ENCODE measurements at regions not wholly inside any gene's neighbourhood (a gene's known extent, or its start where the extent isn't known, plus 50 kb on each side); places are given as distances from the start of the nearest gene placed in this dataset.

DNA sequence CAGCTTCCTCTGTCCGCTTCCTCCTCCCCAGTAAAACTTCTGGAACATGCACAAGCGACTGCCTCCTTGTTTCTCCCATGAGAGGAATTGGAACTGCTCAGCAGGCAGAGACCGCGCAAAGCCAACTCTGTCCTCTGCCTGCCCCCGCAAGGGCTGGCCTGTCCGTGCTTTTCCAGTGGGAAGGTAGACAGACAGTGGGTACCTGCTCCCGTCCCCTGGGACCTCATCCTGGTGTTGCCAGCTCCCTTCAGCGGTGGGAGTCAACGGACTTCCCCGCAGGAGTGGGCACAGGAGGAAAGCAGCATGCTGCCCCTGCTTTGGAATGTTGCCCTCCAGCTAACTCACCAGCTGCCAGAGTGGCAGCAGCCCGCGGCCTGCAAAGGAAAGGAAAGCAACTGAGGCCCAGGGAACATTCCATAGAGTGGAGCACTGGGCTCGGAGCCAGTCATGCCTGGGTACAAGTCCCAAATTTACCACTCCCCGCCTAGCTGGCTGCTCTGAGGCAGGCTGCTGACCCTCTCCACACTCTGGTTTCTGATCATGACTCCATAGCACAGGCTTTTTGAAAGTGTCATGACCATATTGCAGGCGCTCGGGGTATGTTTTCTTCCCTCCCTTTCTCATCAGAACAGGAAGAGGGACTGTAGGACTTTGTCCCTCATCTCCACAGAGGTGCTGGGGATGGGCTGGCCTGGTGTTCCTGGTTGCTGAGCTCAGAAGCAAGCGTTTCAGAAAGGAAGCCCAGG is 89.2 kb upstream of the CLMN start:
- no peak overlapping the region for H3K9ac ChIP-seq (ENCODE audit: low read length)
- no peaks in the 10 kb centered on the region for H3K36me3 ChIP-seq (ENCODE audit: insufficient read depth, low read length)
- no peaks in the 10 kb centered on the region for H3K9me3 ChIP-seq (ENCODE audit: low read length)
- H3K27ac ChIP-seq (ENCODE audit: low read depth, low read length), result peak overlapping the region; percentile 40
- no peaks in the 10 kb centered on the region for H3K27me3 ChIP-seq (ENCODE audit: control insufficient read depth in 1 of 2, insufficient read depth in 2 of 2, low read length in 2 of 2)
- H3K4me3 ChIP-seq (ENCODE audit: low read depth in 1 of 2, low read length in 2 of 2), result no peak overlapping the region
- H3K4me1 ChIP-seq (ENCODE audit: insufficient read depth, low read length), result peaks cover 23% of the 10 kb centered on the region

DNA sequence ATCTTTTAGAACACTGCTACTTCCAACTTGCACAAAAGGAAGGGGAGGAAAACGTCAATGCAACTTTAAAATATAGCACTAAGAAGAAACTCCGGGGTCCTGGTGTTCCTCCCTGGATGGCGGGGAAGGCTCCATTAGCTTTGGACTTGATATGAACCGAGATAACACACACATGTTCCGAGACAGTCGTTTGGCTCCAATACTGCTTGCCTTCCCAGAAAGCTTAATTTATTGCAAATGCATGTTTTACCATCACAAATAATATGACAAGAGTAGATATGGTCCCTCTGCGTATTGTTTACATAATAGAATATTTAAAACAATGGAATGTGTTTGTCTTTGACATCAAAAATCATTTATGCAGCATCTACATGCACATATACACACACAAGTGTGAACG is 87.6 kb upstream of the CLMN start:
- no peak overlapping the region for H3K27ac ChIP-seq (ENCODE audit: low read depth, low read length)
- H3K4me3 ChIP-seq (ENCODE audit: low read depth in 1 of 2, low read length in 2 of 2), result no peak overlapping the region
- no peaks in the 10 kb centered on the region for H3K36me3 ChIP-seq (ENCODE audit: insufficient read depth, low read length)
- H3K4me1 ChIP-seq (ENCODE audit: insufficient read depth, low read length), result peaks cover 23% of the 10 kb centered on the region
- no peak overlapping the region for H3K9ac ChIP-seq (ENCODE audit: low read length)
- H3K27me3 ChIP-seq (ENCODE audit: control insufficient read depth in 1 of 2, insufficient read depth in 2 of 2, low read length in 2 of 2), result no peaks in the 10 kb centered on the region
- no peaks in the 10 kb centered on the region for H3K9me3 ChIP-seq (ENCODE audit: low read length)

DNA sequence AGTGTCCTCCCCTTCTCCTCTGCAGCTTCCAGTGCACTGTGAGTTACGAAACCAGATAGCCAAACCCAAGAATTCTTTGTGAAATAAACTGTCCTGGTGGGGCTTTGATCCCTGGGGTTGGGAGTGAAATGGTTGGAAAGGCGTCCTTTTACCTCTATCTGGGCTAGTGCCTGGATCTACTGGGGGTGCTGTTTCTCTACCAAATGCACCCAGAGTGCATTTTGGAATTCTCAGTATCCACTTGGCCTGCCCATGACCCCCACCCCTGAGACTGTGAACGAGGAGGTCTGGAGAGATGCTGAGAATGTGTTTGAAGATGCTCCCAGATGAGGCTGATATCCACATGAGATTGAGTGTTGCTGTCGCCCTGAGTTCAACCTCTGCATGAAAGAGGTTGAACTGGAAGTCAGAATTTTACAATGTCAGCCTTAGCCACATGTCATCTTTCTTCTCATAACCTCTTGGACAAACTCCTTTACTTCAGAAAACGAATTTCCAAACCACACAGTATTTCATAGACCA is 87.1 kb upstream of the CLMN start:
- Histone ChIP-seq H3K36me3 (ENCODE audit: insufficient read depth, low read length) (no peaks in the 10 kb centered on the region), H3K4me3 (ENCODE audit: low read depth in 1 of 2, low read length in 2 of 2) (no peak overlapping the region), H3K27ac (ENCODE audit: low read depth, low read length) (no peak overlapping the region), H3K27me3 (ENCODE audit: control insufficient read depth in 1 of 2, insufficient read depth in 2 of 2, low read length in 2 of 2) (no peaks in the 10 kb centered on the region), H3K9me3 (ENCODE audit: low read length) (no peaks in the 10 kb centered on the region), H3K9ac (ENCODE audit: low read length) (no peak overlapping the region), H3K4me1 (ENCODE audit: insufficient read depth, low read length) (peaks cover 23% of the 10 kb centered on the region)

DNA sequence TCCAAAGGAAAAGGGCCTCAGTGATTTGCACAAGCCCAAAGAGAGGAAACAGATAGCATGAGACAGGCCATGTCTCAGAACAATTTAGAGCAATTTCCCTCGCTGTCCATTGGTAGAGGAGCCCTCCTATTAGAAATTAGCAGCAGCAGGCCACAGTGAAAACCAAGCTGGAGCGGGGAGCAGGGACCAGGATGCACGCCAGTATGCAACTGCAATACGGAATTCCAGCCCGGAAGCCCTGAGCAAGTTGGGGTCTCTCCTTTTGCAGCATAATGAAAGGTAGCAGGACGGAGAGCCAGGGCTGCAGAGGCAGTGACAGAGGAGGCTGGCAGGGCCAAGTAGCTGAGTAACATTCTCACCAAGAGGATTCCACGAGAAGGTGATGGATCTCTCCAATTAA is 84.9 kb upstream of the CLMN start:
- H3K9ac ChIP-seq (ENCODE audit: low read length), result no peak overlapping the region
- H3K9me3 ChIP-seq (ENCODE audit: low read length), result no peaks in the 10 kb centered on the region
- no peak overlapping the region for H3K4me3 ChIP-seq (ENCODE audit: low read depth in 1 of 2, low read length in 2 of 2)
- H3K36me3 ChIP-seq (ENCODE audit: insufficient read depth, low read length), result no peaks in the 10 kb centered on the region
- no peaks in the 10 kb centered on the region for H3K27me3 ChIP-seq (ENCODE audit: control insufficient read depth in 1 of 2, insufficient read depth in 2 of 2, low read length in 2 of 2)
- no peak overlapping the region for H3K27ac ChIP-seq (ENCODE audit: low read depth, low read length)
- H3K4me1 ChIP-seq (ENCODE audit: insufficient read depth, low read length), result peaks cover 22% of the 10 kb centered on the region

DNA sequence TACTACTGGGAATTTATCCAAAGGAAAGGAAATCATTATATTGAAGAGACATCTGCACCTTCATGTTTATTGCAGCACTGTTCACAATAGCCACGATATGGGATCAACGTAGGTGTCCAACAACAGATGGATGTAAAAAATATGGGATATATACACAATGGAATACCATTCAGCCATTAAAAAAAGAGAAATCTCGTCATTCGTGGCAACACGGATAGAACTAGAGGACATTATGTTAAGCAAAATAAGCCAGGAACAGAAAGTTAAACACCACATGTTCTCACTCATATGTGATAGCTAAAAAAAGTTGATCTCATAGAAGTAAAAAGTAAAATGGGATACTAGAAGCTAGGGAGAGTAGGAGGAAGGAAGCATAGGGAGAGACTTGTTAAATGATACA is 82.9 kb upstream of the CLMN start:
- Histone ChIP-seq H3K9me3 (ENCODE audit: low read length) (no peaks in the 10 kb centered on the region), H3K4me1 (ENCODE audit: insufficient read depth, low read length) (peaks cover 6% of the 10 kb centered on the region), H3K9ac (ENCODE audit: low read length) (no peak overlapping the region), H3K36me3 (ENCODE audit: insufficient read depth, low read length) (no peaks in the 10 kb centered on the region), H3K27ac (ENCODE audit: low read depth, low read length) (no peak overlapping the region), H3K27me3 (ENCODE audit: control insufficient read depth in 1 of 2, insufficient read depth in 2 of 2, low read length in 2 of 2) (no peaks in the 10 kb centered on the region), H3K4me3 (ENCODE audit: low read depth in 1 of 2, low read length in 2 of 2) (no peak overlapping the region)

DNA sequence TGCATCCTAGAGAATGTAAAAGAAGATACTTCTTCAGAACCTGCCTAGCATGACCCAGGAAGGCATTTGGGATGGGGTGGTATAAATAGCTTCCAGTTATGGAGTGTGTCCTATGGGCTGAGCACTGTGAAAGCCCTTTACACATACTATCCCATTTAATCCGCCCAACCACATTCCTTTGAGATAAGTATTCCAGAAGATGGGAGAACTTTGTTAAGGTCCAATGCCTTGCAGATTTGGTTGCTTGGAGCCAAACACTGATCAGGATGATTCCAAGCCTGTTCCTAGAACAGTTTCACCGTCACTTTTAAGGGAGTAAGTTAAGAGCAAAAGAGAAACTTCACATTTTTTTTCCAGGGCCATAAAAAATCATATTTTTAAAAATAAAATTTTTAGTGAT is 82.5 kb upstream of the CLMN start:
- Histone ChIP-seq H3K4me1 (ENCODE audit: insufficient read depth, low read length) (peaks cover 6% of the 10 kb centered on the region), H3K9ac (ENCODE audit: low read length) (no peak overlapping the region), H3K27me3 (ENCODE audit: control insufficient read depth in 1 of 2, insufficient read depth in 2 of 2, low read length in 2 of 2) (no peaks in the 10 kb centered on the region), H3K36me3 (ENCODE audit: insufficient read depth, low read length) (no peaks in the 10 kb centered on the region), H3K4me3 (ENCODE audit: low read depth in 1 of 2, low read length in 2 of 2) (no peak overlapping the region), H3K27ac (ENCODE audit: low read depth, low read length) (no peak overlapping the region), H3K9me3 (ENCODE audit: low read length) (no peaks in the 10 kb centered on the region)

DNA sequence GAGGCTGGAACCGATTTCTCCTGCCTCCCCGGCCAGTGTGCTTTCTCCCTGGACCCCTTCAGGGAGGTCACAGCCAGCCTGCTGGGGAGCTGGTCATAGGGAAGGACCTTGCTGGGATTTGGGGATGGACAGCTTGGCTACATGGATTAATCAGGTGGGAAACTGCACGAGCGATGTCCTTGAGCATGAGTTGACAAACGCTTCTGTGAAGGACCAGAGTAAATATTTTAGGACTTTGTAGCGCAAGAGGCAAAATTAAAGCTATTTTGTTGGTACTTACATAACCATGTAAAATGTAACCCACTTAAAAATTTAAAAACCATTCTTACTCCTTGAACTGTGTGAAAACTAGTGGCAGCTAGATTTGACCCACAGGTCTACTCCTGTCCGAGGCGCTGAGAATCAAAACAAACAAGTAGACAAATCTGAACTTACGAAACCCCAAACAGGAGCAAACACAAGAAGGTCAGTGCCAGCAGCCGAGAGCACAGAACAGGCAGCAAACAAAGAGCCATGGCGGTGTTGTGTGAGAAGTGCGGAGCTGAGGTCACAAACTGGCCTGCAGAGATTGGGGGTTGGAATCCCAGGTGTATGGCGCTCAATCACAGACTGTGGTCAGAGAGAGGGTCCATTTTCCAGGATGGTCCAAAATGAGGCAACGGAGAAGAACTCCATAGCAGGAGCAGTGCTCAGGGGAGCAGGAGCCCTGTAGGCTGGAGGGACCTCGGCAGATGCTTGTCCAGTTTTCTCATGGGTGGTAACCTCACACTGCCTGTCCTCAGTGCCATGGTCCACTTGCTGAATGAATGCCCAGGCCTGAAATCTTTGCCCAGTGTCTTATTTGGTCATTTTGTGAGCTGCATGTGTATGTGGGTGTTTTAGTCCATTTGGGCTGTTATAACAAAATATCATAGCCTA is 79.2 kb upstream of the CLMN start:
- no peak overlapping the region for H3K4me3 ChIP-seq (ENCODE audit: low read depth in 1 of 2, low read length in 2 of 2)
- no peak overlapping the region for H3K9ac ChIP-seq (ENCODE audit: low read length)
- no peaks in the 10 kb centered on the region for H3K4me1 ChIP-seq (ENCODE audit: insufficient read depth, low read length)

DNA sequence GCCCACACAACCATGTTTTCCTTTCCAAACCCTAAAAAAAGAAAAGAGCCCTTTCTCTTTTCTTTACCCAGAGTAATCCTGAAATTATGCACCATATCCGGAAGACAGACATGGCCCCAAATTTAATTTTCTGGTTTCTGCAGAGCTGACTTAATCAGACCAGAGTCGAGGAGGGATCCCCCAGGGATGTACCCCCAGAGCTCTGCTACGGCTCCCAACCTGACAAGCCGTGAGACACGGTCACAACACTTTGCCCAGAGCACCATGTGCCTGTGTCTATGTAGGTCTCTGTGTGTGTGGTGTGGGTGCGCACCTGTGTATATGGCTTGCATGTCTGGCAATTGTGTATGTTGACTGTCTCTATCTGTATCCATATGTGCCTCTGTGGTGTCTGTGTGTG is 77.6 kb upstream of the CLMN start:
- no peak overlapping the region for H3K4me3 ChIP-seq (ENCODE audit: low read depth in 1 of 2, low read length in 2 of 2)
- no peaks in the 10 kb centered on the region for H3K36me3 ChIP-seq (ENCODE audit: insufficient read depth, low read length)
- H3K27ac ChIP-seq (ENCODE audit: low read depth, low read length), result no peak overlapping the region
- no peaks in the 10 kb centered on the region for H3K27me3 ChIP-seq (ENCODE audit: control insufficient read depth in 1 of 2, insufficient read depth in 2 of 2, low read length in 2 of 2)
- H3K9me3 ChIP-seq (ENCODE audit: low read length), result no peaks in the 10 kb centered on the region
- no peaks in the 10 kb centered on the region for H3K4me1 ChIP-seq (ENCODE audit: insufficient read depth, low read length)
- H3K9ac ChIP-seq (ENCODE audit: low read length), result no peak overlapping the region

More for the DNA sequence above, 79.2 kb upstream of the CLMN start:
- Histone ChIP-seq H3K27me3 (ENCODE audit: control insufficient read depth in 1 of 2, insufficient read depth in 2 of 2, low read length in 2 of 2) (no peaks in the 10 kb centered on the region), H3K9me3 (ENCODE audit: low read length) (no peaks in the 10 kb centered on the region), H3K27ac (ENCODE audit: low read depth, low read length) (no peak overlapping the region), H3K36me3 (ENCODE audit: insufficient read depth, low read length) (no peaks in the 10 kb centered on the region)

DNA sequence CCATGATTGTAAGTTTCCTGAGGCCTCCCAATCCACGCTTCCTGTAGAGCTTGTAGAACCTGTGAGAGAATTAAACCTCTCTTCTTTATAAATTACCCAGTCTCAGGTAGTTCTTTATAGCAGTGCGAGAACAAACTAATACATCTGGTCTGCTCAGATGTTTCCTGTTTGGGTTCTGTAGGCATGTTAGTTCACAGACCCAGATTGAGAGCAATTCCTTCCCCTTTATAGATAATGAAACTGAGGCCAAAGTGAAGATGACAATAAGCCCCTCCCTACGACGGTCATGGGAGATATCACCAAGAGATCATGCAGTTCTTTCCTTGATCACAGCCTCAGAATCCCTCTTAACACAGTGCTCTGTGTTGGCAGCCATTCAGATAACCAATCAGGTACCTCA is 76.5 kb upstream of the CLMN start:
- H3K4me1 ChIP-seq (ENCODE audit: insufficient read depth, low read length), result no peaks in the 10 kb centered on the region
- H3K4me3 ChIP-seq (ENCODE audit: low read depth in 1 of 2, low read length in 2 of 2), result no peak overlapping the region
- H3K36me3 ChIP-seq (ENCODE audit: insufficient read depth, low read length), result no peaks in the 10 kb centered on the region
- H3K27ac ChIP-seq (ENCODE audit: low read depth, low read length), result no peak overlapping the region
- H3K9ac ChIP-seq (ENCODE audit: low read length), result no peak overlapping the region
- H3K9me3 ChIP-seq (ENCODE audit: low read length), result no peaks in the 10 kb centered on the region
- H3K27me3 ChIP-seq (ENCODE audit: control insufficient read depth in 1 of 2, insufficient read depth in 2 of 2, low read length in 2 of 2), result no peaks in the 10 kb centered on the region

DNA sequence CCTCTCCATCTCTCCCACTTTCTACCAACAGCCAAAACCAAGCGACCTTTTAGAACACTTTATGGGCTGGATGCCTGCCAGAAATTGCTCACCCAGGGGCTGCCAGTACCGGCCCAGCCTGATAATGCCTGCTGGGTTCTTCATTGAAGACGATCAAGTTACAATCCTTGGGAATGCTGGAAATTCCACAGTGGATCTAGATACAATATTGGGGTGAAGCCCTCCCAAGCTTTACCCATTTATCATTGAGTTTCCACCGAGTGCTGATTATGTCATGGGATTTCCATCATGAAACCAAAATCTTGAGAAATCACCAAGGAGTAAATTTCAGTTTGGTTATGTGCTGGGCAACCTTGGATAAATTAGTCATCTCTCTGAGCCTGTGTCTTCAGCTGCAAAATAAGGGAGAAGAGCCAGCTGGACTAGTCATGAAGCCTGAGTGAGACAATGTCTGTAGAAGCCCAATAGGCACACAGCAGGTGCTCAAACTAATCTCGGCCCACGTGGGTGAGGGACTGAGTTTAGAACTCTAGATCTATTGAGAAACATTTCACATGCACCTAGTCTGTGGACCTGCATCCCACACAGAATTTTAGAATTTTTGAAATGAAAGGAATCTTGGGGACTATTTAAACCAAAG is 75.5 kb upstream of the CLMN start:
- Histone ChIP-seq H3K4me1 (ENCODE audit: insufficient read depth, low read length) (no peaks in the 10 kb centered on the region), H3K27ac (ENCODE audit: low read depth, low read length) (no peak overlapping the region), H3K36me3 (ENCODE audit: insufficient read depth, low read length) (no peaks in the 10 kb centered on the region), H3K27me3 (ENCODE audit: control insufficient read depth in 1 of 2, insufficient read depth in 2 of 2, low read length in 2 of 2) (no peaks in the 10 kb centered on the region), H3K9me3 (ENCODE audit: low read length) (no peaks in the 10 kb centered on the region), H3K4me3 (ENCODE audit: low read depth in 1 of 2, low read length in 2 of 2) (no peak overlapping the region), H3K9ac (ENCODE audit: low read length) (no peak overlapping the region)

DNA sequence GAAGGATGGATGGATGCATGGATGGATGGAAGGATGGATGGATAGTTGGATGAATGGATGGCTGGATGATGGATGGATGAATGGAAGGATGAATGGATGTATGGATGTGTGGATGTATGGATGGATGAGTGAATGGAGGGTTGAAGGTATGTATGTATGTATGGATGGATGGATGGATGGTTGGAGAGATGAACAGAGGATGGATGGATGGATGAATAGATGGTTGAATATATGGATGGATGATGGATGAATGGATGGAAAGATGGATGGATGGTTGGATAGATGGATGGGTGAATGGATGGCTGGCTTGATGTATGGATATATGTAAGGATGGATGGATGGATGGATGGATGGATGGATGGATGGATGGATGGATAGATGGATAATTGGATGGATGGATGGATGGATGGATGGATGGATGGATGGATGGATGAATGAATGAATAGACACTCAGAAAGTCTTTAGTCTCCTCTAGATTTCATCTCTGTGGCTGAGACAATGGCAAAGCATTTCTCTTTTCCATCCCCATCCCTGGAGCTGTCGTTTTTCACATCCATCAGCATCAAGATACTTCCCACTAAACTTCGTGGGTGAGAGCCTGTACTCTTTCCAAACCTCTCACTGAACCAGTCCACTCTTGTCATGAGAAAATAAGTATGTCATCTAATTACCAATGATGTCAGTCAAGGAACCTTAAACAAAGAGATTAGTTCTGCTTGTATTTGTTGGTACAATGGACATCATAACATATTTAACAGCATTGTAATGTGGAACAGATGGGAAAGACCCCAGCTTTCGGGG is 74.8 kb upstream of the CLMN start:
- Histone ChIP-seq H3K4me1 (ENCODE audit: insufficient read depth, low read length) (no peaks in the 10 kb centered on the region), H3K4me3 (ENCODE audit: low read depth in 1 of 2, low read length in 2 of 2) (no peak overlapping the region), H3K27me3 (ENCODE audit: control insufficient read depth in 1 of 2, insufficient read depth in 2 of 2, low read length in 2 of 2) (no peaks in the 10 kb centered on the region), H3K9ac (ENCODE audit: low read length) (no peak overlapping the region), H3K27ac (ENCODE audit: low read depth, low read length) (no peak overlapping the region), H3K36me3 (ENCODE audit: insufficient read depth, low read length) (no peaks in the 10 kb centered on the region), H3K9me3 (ENCODE audit: low read length) (no peaks in the 10 kb centered on the region)
